ENCODE measurements at regions not wholly inside any gene's neighbourhood (a gene's known extent, or its start where the extent isn't known, plus 50 kb on each side); places are given as distances from the start of the nearest gene placed in this dataset.

DNA sequence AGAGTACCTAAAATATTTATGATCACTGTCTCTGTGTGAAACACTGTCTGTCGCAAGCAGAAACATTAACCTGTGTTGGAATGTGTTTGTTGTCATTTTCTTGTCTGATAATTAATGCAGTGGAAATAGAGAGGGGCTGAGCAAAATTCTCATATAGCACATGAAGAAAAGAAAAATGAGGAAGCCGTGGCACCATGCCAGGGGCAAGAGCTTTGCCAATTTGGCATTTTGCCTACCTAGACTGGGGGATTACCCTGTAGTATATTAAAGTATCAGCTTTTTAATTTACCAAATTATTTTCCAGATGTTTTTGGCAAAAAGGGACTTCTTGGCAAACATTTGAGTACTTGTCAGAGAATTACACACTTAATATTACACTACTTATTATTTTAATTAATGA lies 1326.6 kb upstream of the GOT2 start:
- H3K27ac ChIP-seq, result no peak overlapping the region
- 23 to 27% methylated on average over 2 of the region's 2 CpGs for WGBS, 2 donors
- no peaks in the 10 kb centered on the region for H3K9me3 ChIP-seq
- intact Hi-C loops (cut with DNase I), result no loop called here
- no peak overlapping the region for H3K4me3 ChIP-seq (replicated peaks in 1 of 3)
- no peaks in the 10 kb centered on the region for H3K4me1 ChIP-seq
- H3K36me3 ChIP-seq, result no peaks in the 10 kb centered on the region
- no peaks in the 10 kb centered on the region for H3K27me3 ChIP-seq
- no peak for TF ChIP-seq CTCF (IDR thresholded peaks at IDR 0.05)
- no peak for TF ChIP-seq POLR2A (IDR thresholded peaks at IDR 0.05)
- DNase-seq, result peak; percentile 2 to 4

GRCh38 chr16:60059141-60059540 lies 1325.0 kb upstream of the GOT2 start:
- intact Hi-C loops (cut with DNase I), result no loop called here
- H3K4me3 ChIP-seq (replicated peaks in 1 of 3), result no peak overlapping the region
- no peaks in the 10 kb centered on the region for H3K36me3 ChIP-seq
- H3K27ac ChIP-seq, result no peak overlapping the region
- DNase-seq, result no peak
- no peaks in the 10 kb centered on the region for H3K27me3 ChIP-seq
- TF ChIP-seq CTCF (IDR thresholded peaks at IDR 0.05), result no peak
- H3K9me3 ChIP-seq, result no peaks in the 10 kb centered on the region
- 74 to 76% methylated on average over 1 of the region's 1 CpG for WGBS, 2 donors
- H3K4me1 ChIP-seq, result no peaks in the 10 kb centered on the region

- Histone ChIP-seq H3K4me1 (no peaks in the 10 kb centered on the region), H3K9me3 (no peaks in the 10 kb centered on the region), H3K4me3 (replicated peaks in 1 of 3) (no peak overlapping the region), H3K36me3 (no peaks in the 10 kb centered on the region), H3K27ac (no peak overlapping the region), H3K27me3 (no peaks in the 10 kb centered on the region)
- DNase-seq, result no peak
- intact Hi-C loops (cut with DNase I), result no loop called here
- WGBS, 2 donors, result 82 to 89% methylated on average over 1 of the region's 1 CpG
- TF ChIP-seq POLR2A (IDR thresholded peaks at IDR 0.05) (no peak), CTCF (IDR thresholded peaks at IDR 0.05) (no peak)
Observed at GRCh38 chr16:60041671-60042070, 1307.6 kb upstream of the GOT2 start.

DNA sequence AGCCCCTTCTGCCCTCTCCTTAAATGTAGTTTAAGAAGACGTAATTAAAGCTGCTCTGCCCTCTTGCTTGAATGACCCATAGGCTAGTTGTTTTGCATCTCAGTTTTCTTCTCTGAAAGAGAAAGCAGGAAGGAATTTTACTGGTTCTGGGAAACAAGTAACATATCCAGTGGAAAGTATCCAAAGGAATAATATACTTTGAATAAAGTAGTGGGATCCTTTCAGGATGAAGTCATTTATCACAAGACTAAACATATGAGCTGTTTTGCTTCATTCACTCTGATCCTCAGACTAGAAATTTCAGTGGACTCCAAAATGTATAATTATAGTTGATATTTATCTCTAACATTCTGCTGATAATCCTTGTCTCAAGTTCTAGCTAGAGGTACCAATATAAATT lies 1297.6 kb upstream of the GOT2 start:
- no peak for DNase-seq
- no peaks in the 10 kb centered on the region for H3K4me1 ChIP-seq
- intact Hi-C loops (cut with DNase I), result no loop called here
- TF ChIP-seq POLR2A (IDR thresholded peaks at IDR 0.05), result no peak
- no peak for TF ChIP-seq CTCF (IDR thresholded peaks at IDR 0.05)
- H3K36me3 ChIP-seq, result no peaks in the 10 kb centered on the region
- H3K9me3 ChIP-seq, result no peaks in the 10 kb centered on the region
- 72 to 83% methylated on average over 1 of the region's 1 CpG for WGBS, 2 donors
- H3K27me3 ChIP-seq, result no peaks in the 10 kb centered on the region
- H3K4me3 ChIP-seq (replicated peaks in 1 of 3), result no peak overlapping the region
- no peak overlapping the region for H3K27ac ChIP-seq

DNA sequence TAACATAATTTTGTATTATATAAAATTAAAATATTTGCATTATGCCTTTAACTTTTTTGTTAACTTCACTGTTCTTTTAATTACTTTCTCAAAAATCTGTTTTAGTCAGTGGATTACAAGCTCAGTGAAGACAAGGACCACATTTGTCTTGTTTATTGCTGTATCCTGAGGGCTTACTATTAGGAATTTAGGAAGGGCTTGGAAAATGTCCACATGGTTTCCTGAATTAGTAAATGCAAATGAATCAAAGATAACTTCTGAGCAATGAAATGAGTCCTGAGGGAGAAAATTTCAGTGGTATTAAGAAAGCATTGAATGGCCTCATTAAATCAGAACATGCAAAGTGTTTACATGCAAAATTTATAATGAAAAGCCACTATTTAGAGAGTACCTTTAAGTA lies 1293.2 kb upstream of the GOT2 start:
- intact Hi-C loops (cut with DNase I), result no loop called here
- Histone ChIP-seq H3K4me1 (no peaks in the 10 kb centered on the region), H3K9me3 (no peaks in the 10 kb centered on the region), H3K27me3 (no peaks in the 10 kb centered on the region), H3K36me3 (no peaks in the 10 kb centered on the region), H3K27ac (no peak overlapping the region), H3K4me3 (replicated peaks in 1 of 3) (no peak overlapping the region)
- TF ChIP-seq POLR2A (IDR thresholded peaks at IDR 0.05) (no peak), CTCF (IDR thresholded peaks at IDR 0.05) (no peak)
- DNase-seq, result no peak
